IMR-90 (cell line): ENCODE measurements at regions not wholly inside any gene's neighbourhood (a gene's known extent, or its start where the extent isn't known, plus 50 kb on each side); places are given as distances from the start of the nearest gene placed in this dataset.

Experiments
- ATAC-seq: fragments of 200-7000 bp; cut with Tn5 transposase; 2 replicates; pipeline ENCODE4 v1.9.1; 2020; ENCODE audit warnings: low read depth, mild to moderate bottlenecking, moderate library complexity
- BruUV-seq: library from RNA; stranded (reverse); fragments of 400-500 nt; replicated peaks from 2 replicates; lab custom pipeline; 2021; lab: Mats Ljungman, UMichigan
- CTCF ChIA-PET: fragments of 300-600 bp; formaldehyde crosslinking; extraction: SDS; loops from one replicate; lab custom pipeline; 2021; ENCODE audit warnings: antibody characterized with exemption; lab: Yijun Ruan, JAX
- POLR2A ChIA-PET: fragments of 300-600 bp; sonication (Branson Sonifier 250); formaldehyde crosslinking; loops from one replicate; lab custom pipeline; 2022; ENCODE audit warnings: antibody characterized with exemption; ENCODE audit not compliant: unreplicated experiment; lab: Charles Lee
- DNase-seq: peaks from one replicate; pipeline ENCODE4 v3.0.0; 2013
- H2AFZ ChIP-seq: replicated peaks from 2 replicates; pipeline ENCODE3; 2013; ENCODE audit warnings: low read length, mild to moderate bottlenecking; ENCODE audit not compliant: poor library complexity
- H2AK5ac ChIP-seq: 2 replicates; pipeline ENCODE4 v1.6.1; 2013; ENCODE audit warnings: low read depth, low read length, inconsistent platforms
- H2AK9ac ChIP-seq: replicated peaks from 2 replicates; pipeline ENCODE3; 2013; ENCODE audit warnings: mild to moderate bottlenecking, low read depth, low read length, moderate library complexity; ENCODE audit not compliant: poor library complexity
- H2BK120ac ChIP-seq: 2 replicates; pipeline ENCODE4 v1.6.1; 2013; ENCODE audit warnings: low read depth, low read length, inconsistent platforms
- H2BK15ac ChIP-seq: 3 replicates; pipeline ENCODE4 v1.6.1; 2013; ENCODE audit warnings: low read depth, low read length, inconsistent platforms
- H2BK20ac ChIP-seq: 2 replicates; pipeline ENCODE4 v1.6.1; 2013; ENCODE audit warnings: low read depth, mild to moderate bottlenecking, inconsistent platforms, low read length, moderate library complexity
- H2BK5ac ChIP-seq: 2 replicates; pipeline ENCODE4 v1.6.1; 2013; ENCODE audit warnings: mild to moderate bottlenecking, low read depth, low read length, inconsistent platforms; ENCODE audit not compliant: poor library complexity, severe bottlenecking
- H3K14ac ChIP-seq: replicated peaks from 2 replicates; pipeline ENCODE4 v1.6.1; 2013; ENCODE audit warnings: low read depth, low read length, inconsistent platforms
- H3K18ac ChIP-seq: 2 replicates; pipeline ENCODE4 v1.6.1; 2013; ENCODE audit warnings: low read depth, low read length, control low read depth
- H3K23ac ChIP-seq: 2 replicates; pipeline ENCODE4 v1.6.1; 2013; ENCODE audit warnings: low read depth, low read length, inconsistent platforms
- H3K27ac ChIP-seq: 2 replicates; pipeline ENCODE4 v1.5.1; 2013; ENCODE audit warnings: mild to moderate bottlenecking, control low read depth, low read length; ENCODE audit not compliant: insufficient read depth
- H3K27me3 ChIP-seq: 2 replicates; pipeline ENCODE4 v1.6.1; 2013; ENCODE audit warnings: low read length; ENCODE audit not compliant: control insufficient read depth, insufficient read depth
- H3K36me3 ChIP-seq: 2 replicates; pipeline ENCODE4 v1.6.1; 2013; ENCODE audit warnings: low read length, mixed read lengths; ENCODE audit not compliant: control insufficient read depth, insufficient read depth
- H3K4ac ChIP-seq: 2 replicates; pipeline ENCODE4 v1.6.1; 2013; ENCODE audit warnings: low read depth, low read length, inconsistent platforms
- H3K4me1 ChIP-seq: 2 replicates; pipeline ENCODE4 v1.6.1; 2013; ENCODE audit warnings: low read length, mixed read lengths; ENCODE audit not compliant: control insufficient read depth, insufficient read depth
- H3K4me2 ChIP-seq: 2 replicates; pipeline ENCODE4 v1.6.1; 2013; ENCODE audit warnings: low read depth, mild to moderate bottlenecking, control low read depth, low read length, moderate library complexity
- H3K4me3 ChIP-seq: 2 replicates; pipeline ENCODE4 v1.5.1; 2013; ENCODE audit warnings: low read depth, mild to moderate bottlenecking, control low read depth, low read length, moderate library complexity; ENCODE audit not compliant: insufficient read depth
- H3K56ac ChIP-seq: 2 replicates; pipeline ENCODE4 v1.6.1; 2013; ENCODE audit warnings: low read length, inconsistent platforms; ENCODE audit not compliant: insufficient read depth; ENCODE audit errors: extremely low read depth
- H3K79me1 ChIP-seq, 2 experiments: 2 replicates each; pipeline ENCODE4 v1.6.1; 2013; ENCODE audit warnings: low read length in 2 of 2, inconsistent platforms in 1 of 2, low read depth in 1 of 2
- H3K9ac ChIP-seq: 2 replicates; pipeline ENCODE4 v1.6.1; 2013; ENCODE audit warnings: low read depth, low read length, control low read depth
- H3K9me1 ChIP-seq: 2 replicates; pipeline ENCODE4 v1.6.1; 2013; ENCODE audit warnings: low read length, inconsistent platforms; ENCODE audit not compliant: insufficient read depth
- H3K9me3 ChIP-seq: 2 replicates; pipeline ENCODE4 v1.6.1; 2013; ENCODE audit warnings: low read length; ENCODE audit not compliant: control insufficient read depth, insufficient read depth
- H4K20me1 ChIP-seq: 2 replicates; pipeline ENCODE4 v1.6.1; 2013; ENCODE audit warnings: low read length, inconsistent platforms; ENCODE audit not compliant: insufficient read depth
- H4K5ac ChIP-seq: 2 replicates; pipeline ENCODE4 v1.6.1; 2013; ENCODE audit warnings: mild to moderate bottlenecking, low read depth, low read length, control low read depth
- H4K8ac ChIP-seq, 2 experiments: 2 replicates each; pipeline ENCODE4 v1.6.1; 2013; ENCODE audit warnings: low read depth in 2 of 2, low read length in 2 of 2, control low read depth in 1 of 2, inconsistent platforms in 1 of 2
- H4K91ac ChIP-seq: 2 replicates; pipeline ENCODE4 v1.6.1; 2013; ENCODE audit warnings: low read depth, low read length, inconsistent platforms; ENCODE audit not compliant: insufficient read depth
- BHLHE40 ChIP-seq: fragments of 150-350 bp; IDR thresholded peaks from 2 replicates; pipeline ENCODE4 v1.6.1; 2016; ENCODE audit warnings: mild to moderate bottlenecking, low read depth, low read length
- CEBPB ChIP-seq: IDR thresholded peaks from 2 replicates; pipeline ENCODE4 v1.6.1; 2012; ENCODE audit warnings: low read depth, low read length, improper control_type of control experiment
- CHD1 ChIP-seq: IDR thresholded peaks from 2 replicates; pipeline ENCODE4 v1.6.1; 2012; ENCODE audit warnings: low read depth, low read length, improper control_type of control experiment
- FOS ChIP-seq: fragments of 150-350 bp; IDR thresholded peaks from 2 replicates; pipeline ENCODE4 v1.6.1; 2016; ENCODE audit warnings: low read depth, low read length
- MXI1 ChIP-seq: IDR thresholded peaks from 2 replicates; pipeline ENCODE4 v1.6.1; 2012; ENCODE audit warnings: low read depth, mild to moderate bottlenecking, low read length, moderate library complexity, borderline replicate concordance
- NFE2L2 ChIP-seq: fragments of 150-350 bp; IDR thresholded peaks from 2 replicates; pipeline ENCODE4 v1.6.1; 2016; ENCODE audit warnings: low read depth, mild to moderate bottlenecking, low read length
- POLR2A ChIP-seq: IDR thresholded peaks from 2 replicates; pipeline ENCODE4 v1.6.1; 2012; ENCODE audit warnings: mild to moderate bottlenecking, low read depth, low read length
- RCOR1 ChIP-seq: IDR thresholded peaks from 2 replicates; pipeline ENCODE4 v1.6.1; 2012; ENCODE audit warnings: mild to moderate bottlenecking, low read length, improper control_type of control experiment; ENCODE audit not compliant: insufficient replicate concordance
- RFX5 ChIP-seq: IDR thresholded peaks from 2 replicates; pipeline ENCODE4 v1.8.0; 2012; ENCODE audit warnings: low read depth, mild to moderate bottlenecking, low read length, moderate library complexity
- SMC3 ChIP-seq: fragments of 150-350 bp; IDR thresholded peaks from 2 replicates; pipeline ENCODE4 v1.6.1; 2016; ENCODE audit warnings: low read depth, mild to moderate bottlenecking, antibody characterized with exemption, low read length, moderate library complexity
- WGBS, 2 experiments: methylation state at CpG; one replicate each; pipeline versions ENCODE4 v1.1.5 to v1.1.7; 2013; ENCODE audit warnings: missing lambda C conversion rate in 2 of 2; ENCODE audit not compliant: insufficient read length in 1 of 2; ENCODE audit errors: extremely low coverage in 2 of 2; 5-methylcytosine and 5-hydroxymethylcytosine counted together
- dilution Hi-C: fragments of 300-500 bp; cut with HindIII; formaldehyde crosslinking; loops from one replicate; pipeline ENCODE4 v1.14.3; 2018; ENCODE audit warnings: low sequenced_read_pairs; ENCODE audit not compliant: unreplicated experiment
- in situ Hi-C: fragments of 300-500 bp; cut with MboI; formaldehyde crosslinking; loops from 3 replicates; pipeline ENCODE4 v1.14.3; 2019; ENCODE audit warnings: low sequenced_read_pairs, inconsistent platforms, mixed read lengths
- intact Hi-C: fragments of 100-400 bp; cut with micrococcal nuclease; formaldehyde crosslinking; loops from 2 replicates; pipeline ENCODE4 v1.10.0; 2022
- TF ChIP-seq, protein P1 (sequence below): fragments of 150-350 bp; IDR thresholded peaks from 2 replicates; pipeline ENCODE4 v1.6.1; 2017; ENCODE audit warnings: mild to moderate bottlenecking, antibody characterized with exemption, low read length, low read depth

DNA sequence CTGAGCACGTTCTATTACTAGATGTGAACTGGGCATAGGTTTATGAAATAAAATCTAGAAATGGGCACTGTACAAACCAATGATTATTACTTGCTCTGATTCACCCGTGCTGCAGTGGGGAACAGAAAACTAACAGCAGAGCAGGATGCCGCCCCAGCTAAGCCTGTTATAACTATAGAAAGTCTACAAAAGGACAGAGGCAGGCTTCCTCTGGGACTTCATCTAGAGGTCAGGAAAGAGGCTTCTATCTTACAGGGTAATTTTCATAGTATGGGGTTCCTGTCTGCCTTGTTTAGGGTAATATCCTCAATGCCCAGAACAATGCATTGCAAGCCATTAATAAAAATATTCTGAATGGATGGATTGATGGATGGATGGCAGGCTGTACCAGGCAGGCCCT is 177.0 kb upstream of the TBL1XR1 start:
- no peak overlapping the region for H2AK5ac ChIP-seq
- no peak overlapping the region for H2AK9ac ChIP-seq
- no peak overlapping the region for H4K8ac ChIP-seq
- H3K4me3 ChIP-seq, result no peak overlapping the region
- H3K9me3 ChIP-seq, result no peaks in the 10 kb centered on the region
- in situ Hi-C loops (no loop called here), intact Hi-C loops (no loop called here), dilution Hi-C loops (no loop called here)
- BruUV-seq, result no TSS peak
- H3K27me3 ChIP-seq, result no peaks in the 10 kb centered on the region
- H4K5ac ChIP-seq, result no peak overlapping the region
- no peak overlapping the region for H2BK5ac ChIP-seq
- ChIA-PET CTCF (no interaction called here), POLR2A (no interaction called here)
- H4K20me1 ChIP-seq, result no peaks in the 10 kb centered on the region
- H3K4me1 ChIP-seq, result no peaks in the 10 kb centered on the region
- ATAC-seq, result no peak
- H3K18ac ChIP-seq, result no peak overlapping the region
- no peak for DNase-seq
- no peaks in the 10 kb centered on the region for H3K9me1 ChIP-seq
- no peak overlapping the region for H4K91ac ChIP-seq
- WGBS, 2 experiments, result 83% methylated on average over 1 of the region's 3 CpGs; no CpG with 5 or more reads in 1 of the 2 experiments
- H2AFZ ChIP-seq, result no peak overlapping the region
- H3K4ac ChIP-seq, result no peak overlapping the region
- no peak overlapping the region for H3K56ac ChIP-seq
- H3K27ac ChIP-seq, result no peak overlapping the region
- no peak overlapping the region for H2BK15ac ChIP-seq
- H2BK120ac ChIP-seq, result no peak overlapping the region
- no peak overlapping the region for H3K23ac ChIP-seq
- H3K36me3 ChIP-seq, result no peaks in the 10 kb centered on the region
- no peak overlapping the region for H3K14ac ChIP-seq
- H3K4me2 ChIP-seq, result no peak overlapping the region
- no peak overlapping the region for H3K9ac ChIP-seq
- TF ChIP-seq RFX5 (no peak), NFE2L2 (no peak), CEBPB (no peak), CHD1 (no peak), SMC3 (no peak), POLR2A (no peak), MXI1 (no peak), FOS (no peak), BHLHE40 (no peak), RCOR1 (no peak)
- TF ChIP-seq, protein P1, sequence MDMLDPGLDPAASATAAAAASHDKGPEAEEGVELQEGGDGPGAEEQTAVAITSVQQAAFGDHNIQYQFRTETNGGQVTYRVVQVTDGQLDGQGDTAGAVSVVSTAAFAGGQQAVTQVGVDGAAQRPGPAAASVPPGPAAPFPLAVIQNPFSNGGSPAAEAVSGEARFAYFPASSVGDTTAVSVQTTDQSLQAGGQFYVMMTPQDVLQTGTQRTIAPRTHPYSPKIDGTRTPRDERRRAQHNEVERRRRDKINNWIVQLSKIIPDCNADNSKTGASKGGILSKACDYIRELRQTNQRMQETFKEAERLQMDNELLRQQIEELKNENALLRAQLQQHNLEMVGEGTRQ, result no peak
- no peak overlapping the region for H2BK20ac ChIP-seq
- no peaks in the 10 kb centered on the region for H3K79me1 ChIP-seq
